Calu3 (cell line): ENCODE measurements at regions not wholly inside any gene's neighbourhood (a gene's known extent, or its start where the extent isn't known, plus 50 kb on each side); places are given as distances from the start of the nearest gene placed in this dataset.

Source experiments
- BruUV-seq: library from RNA; stranded (reverse); fragments of 400-500 nt; replicated peaks from 2 replicates; lab custom pipeline; 2021; lab: Mats Ljungman, UMichigan
- CTCF ChIA-PET: fragments of 300-600 bp; sonication (Branson Sonifier 250); formaldehyde crosslinking; loops from one replicate; lab custom pipeline; 2022; ENCODE audit warnings: antibody characterized with exemption; lab: Charles Lee
- DNase-seq: peaks from one replicate; pipeline ENCODE4 v3.0.0; 2022
- H3K27ac Mint-ChIP-seq: one replicate; pipeline ENCODE4 v1.8.0; 2022; ENCODE audit warnings: mixed read lengths; ENCODE audit not compliant: unreplicated experiment
- H3K27me3 Mint-ChIP-seq: one replicate; pipeline ENCODE4 v1.8.0; 2022; ENCODE audit warnings: mixed read lengths; ENCODE audit not compliant: unreplicated experiment
- H3K36me3 Mint-ChIP-seq: one replicate; pipeline ENCODE4 v1.8.0; 2022; ENCODE audit warnings: mild to moderate bottlenecking, moderate library complexity, mixed read lengths; ENCODE audit not compliant: insufficient read depth, unreplicated experiment
- H3K4me1 Mint-ChIP-seq: one replicate; pipeline ENCODE4 v1.8.0; 2022; ENCODE audit warnings: mild to moderate bottlenecking, low read depth, mixed read lengths; ENCODE audit not compliant: unreplicated experiment
- H3K4me3 Mint-ChIP-seq: one replicate; pipeline ENCODE4 v1.8.0; 2022; ENCODE audit warnings: mild to moderate bottlenecking, low read depth, moderate library complexity, mixed read lengths; ENCODE audit not compliant: unreplicated experiment
- H3K9me3 Mint-ChIP-seq: one replicate; pipeline ENCODE4 v1.8.0; 2022; ENCODE audit warnings: low read depth, mixed read lengths; ENCODE audit not compliant: unreplicated experiment
- intact Hi-C: fragments of 100-400 bp; cut with micrococcal nuclease; formaldehyde crosslinking; loops from one replicate; pipeline ENCODE4 v1.10.0; 2022; ENCODE audit not compliant: unreplicated experiment
- TF ChIP-seq, protein P1 (sequence below): fragments of 200-600 bp; IDR thresholded peaks from one replicate; pipeline ENCODE4 v1.8.0; 2022; ENCODE audit warnings: antibody characterized with exemption; ENCODE audit not compliant: unreplicated experiment

DNA sequence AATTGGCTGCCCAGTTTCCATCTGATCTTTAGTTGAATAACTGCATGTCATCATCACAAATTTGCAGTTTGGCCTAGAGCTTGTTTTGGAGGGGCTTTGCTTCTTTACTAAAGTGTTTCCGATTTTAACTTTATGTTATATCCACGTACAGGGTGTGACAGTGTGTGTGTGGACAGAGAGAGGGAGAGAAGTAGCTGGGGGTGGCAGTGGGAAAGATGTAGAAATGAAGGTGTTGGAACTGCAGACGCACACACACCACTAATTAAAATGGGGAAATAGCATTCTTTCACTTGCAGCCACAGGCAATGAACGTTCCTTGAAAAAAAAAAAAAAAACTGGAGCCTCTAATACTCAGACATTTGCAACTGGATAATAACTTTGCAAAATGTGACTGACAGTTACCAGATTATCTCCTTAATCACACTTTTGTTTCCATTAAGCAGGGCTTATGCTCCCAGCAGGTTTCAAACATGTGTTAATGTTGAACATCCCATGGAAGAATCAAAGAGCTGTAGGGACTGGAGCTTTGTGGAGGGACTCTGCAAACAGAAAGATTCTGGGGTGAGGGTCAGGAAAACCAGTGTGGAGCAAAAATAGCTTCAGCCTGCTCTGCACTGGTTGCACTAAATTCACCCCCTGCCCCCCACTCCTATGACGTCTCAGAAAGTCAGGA lies 238.1 kb upstream of the TENM4 start:
- Mint-ChIP-seq H3K27ac (no peak overlapping the region), H3K4me3 (no peak overlapping the region), H3K27me3 (no peaks in the 10 kb centered on the region), H3K4me1 (no peaks in the 10 kb centered on the region), H3K36me3 (no peaks in the 10 kb centered on the region), H3K9me3 (peaks cover 14% of the 10 kb centered on the region)
- CTCF ChIA-PET: interaction anchor here (0.6 kb wide), 1 partner anchor 1480 kb away, joined by 3 read pairs; no protein-coding TSS in a partner anchor
- no TSS peak for BruUV-seq
- no peak for DNase-seq
- intact Hi-C loops: no loop called here
- TF ChIP-seq, protein P1, sequence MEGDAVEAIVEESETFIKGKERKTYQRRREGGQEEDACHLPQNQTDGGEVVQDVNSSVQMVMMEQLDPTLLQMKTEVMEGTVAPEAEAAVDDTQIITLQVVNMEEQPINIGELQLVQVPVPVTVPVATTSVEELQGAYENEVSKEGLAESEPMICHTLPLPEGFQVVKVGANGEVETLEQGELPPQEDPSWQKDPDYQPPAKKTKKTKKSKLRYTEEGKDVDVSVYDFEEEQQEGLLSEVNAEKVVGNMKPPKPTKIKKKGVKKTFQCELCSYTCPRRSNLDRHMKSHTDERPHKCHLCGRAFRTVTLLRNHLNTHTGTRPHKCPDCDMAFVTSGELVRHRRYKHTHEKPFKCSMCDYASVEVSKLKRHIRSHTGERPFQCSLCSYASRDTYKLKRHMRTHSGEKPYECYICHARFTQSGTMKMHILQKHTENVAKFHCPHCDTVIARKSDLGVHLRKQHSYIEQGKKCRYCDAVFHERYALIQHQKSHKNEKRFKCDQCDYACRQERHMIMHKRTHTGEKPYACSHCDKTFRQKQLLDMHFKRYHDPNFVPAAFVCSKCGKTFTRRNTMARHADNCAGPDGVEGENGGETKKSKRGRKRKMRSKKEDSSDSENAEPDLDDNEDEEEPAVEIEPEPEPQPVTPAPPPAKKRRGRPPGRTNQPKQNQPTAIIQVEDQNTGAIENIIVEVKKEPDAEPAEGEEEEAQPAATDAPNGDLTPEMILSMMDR: no peak

DNA sequence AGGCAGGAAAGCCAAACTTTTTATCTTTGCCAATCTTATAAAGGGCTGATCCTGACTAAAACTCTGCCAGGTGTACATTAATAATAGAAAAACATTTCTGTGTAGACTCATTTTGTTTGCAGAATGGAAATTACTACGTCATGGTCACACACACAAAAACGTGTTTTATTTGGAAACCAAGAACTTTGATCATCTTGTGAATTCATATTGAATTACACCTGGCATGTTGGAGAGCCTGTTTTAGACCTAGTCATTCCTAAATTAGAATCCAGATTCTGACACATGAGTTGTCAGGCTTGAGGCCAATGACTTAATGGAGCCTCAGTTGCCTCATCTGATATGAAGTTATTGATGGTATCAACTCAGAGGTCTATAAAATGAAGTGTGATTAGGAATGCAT lies 235.6 kb upstream of the TENM4 start:
- no peak for DNase-seq
- intact Hi-C loops: no loop called here
- TF ChIP-seq, protein P1: no peak
- no peak overlapping the region for H3K4me3 Mint-ChIP-seq
- no peaks in the 10 kb centered on the region for H3K27me3 Mint-ChIP-seq
- CTCF ChIA-PET: no interaction called here
- no TSS peak for BruUV-seq
- H3K4me1 Mint-ChIP-seq: no peaks in the 10 kb centered on the region
- no peaks in the 10 kb centered on the region for H3K36me3 Mint-ChIP-seq
- H3K27ac Mint-ChIP-seq: no peak overlapping the region
- peaks cover 21% of the 10 kb centered on the region for H3K9me3 Mint-ChIP-seq

- Mint-ChIP-seq H3K27me3 (no peaks in the 10 kb centered on the region), H3K36me3 (no peaks in the 10 kb centered on the region), H3K4me3 (no peak overlapping the region), H3K9me3 (peaks cover 23% of the 10 kb centered on the region), H3K27ac (no peak overlapping the region), H3K4me1 (no peaks in the 10 kb centered on the region)
- DNase-seq: no peak
- CTCF ChIA-PET: no interaction called here
- intact Hi-C loops: no loop called here
- BruUV-seq: no TSS peak
- TF ChIP-seq, protein P1: no peak
Measured at GRCh38 chr11:79675081-79675480, 234.3 kb upstream of the TENM4 start.

GRCh38 chr11:79672786-79673185 lies 232.0 kb upstream of the TENM4 start:
- intact Hi-C loops: no loop called here
- no peak overlapping the region for H3K4me3 Mint-ChIP-seq
- H3K27me3 Mint-ChIP-seq: no peaks in the 10 kb centered on the region
- H3K9me3 Mint-ChIP-seq: peaks cover 20% of the 10 kb centered on the region
- no peak for DNase-seq
- H3K27ac Mint-ChIP-seq: no peak overlapping the region
- TF ChIP-seq, protein P1: no peak
- BruUV-seq: no TSS peak
- no peaks in the 10 kb centered on the region for H3K4me1 Mint-ChIP-seq
- CTCF ChIA-PET: no interaction called here
- no peaks in the 10 kb centered on the region for H3K36me3 Mint-ChIP-seq
